ENCODE measurements at regions not wholly inside any gene's neighbourhood (a gene's known extent, or its start where the extent isn't known, plus 50 kb on each side); places are given as distances from the start of the nearest gene placed in this dataset.
A peak's percentile ranks its signal among the peaks of the same experiment; 100 is the strongest.

DNA sequence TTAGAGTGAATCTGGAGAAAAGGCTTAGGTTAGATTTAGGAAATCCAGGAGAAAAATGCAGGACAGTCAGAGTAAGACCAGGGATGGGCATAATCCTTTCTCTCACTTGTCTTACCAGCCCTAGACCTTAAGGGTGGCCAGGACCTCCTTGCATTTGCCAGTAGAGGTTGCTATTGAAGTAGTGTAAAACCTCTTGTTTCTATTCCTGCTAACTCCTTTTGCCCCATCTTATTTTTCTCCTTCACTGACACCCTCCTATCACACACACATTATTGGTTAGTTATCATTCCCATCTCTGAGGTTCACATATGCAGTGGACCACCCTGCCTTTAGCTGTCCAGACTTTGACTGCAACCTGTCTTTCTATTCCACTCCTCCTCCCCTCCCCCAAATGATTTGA, 75.0 kb upstream of the MACF1 start:
- no peaks in the 10 kb centered on the region for H4K20me1 ChIP-seq (ENCODE audit: insufficient read depth, poor library complexity, severe bottlenecking)
- H2AFZ ChIP-seq = no peak overlapping the region
- H3K9me3 ChIP-seq (ENCODE audit: low read depth) = no peaks in the 10 kb centered on the region
- DNase-seq (ENCODE audit: low spot score) = no peak
- H3K27ac ChIP-seq = peak overlapping the region; percentile 29
- H3K4me3 ChIP-seq = no peak overlapping the region
- peaks cover 8% of the 10 kb centered on the region for H3K4me1 ChIP-seq (ENCODE audit: insufficient read depth)
- H3K9me2 ChIP-seq (replicated peaks; ENCODE audit: insufficient read depth) = no peaks in the 10 kb centered on the region
- H3K79me2 ChIP-seq = peaks cover 64% of the 10 kb centered on the region
- H3K27me3 ChIP-seq = no peaks in the 10 kb centered on the region
- H3K4me2 ChIP-seq = no peak overlapping the region
- H3K36me3 ChIP-seq (replicated peaks; ENCODE audit: insufficient read depth, low read depth) = no peaks in the 10 kb centered on the region
- TF ChIP-seq, protein P1, sequence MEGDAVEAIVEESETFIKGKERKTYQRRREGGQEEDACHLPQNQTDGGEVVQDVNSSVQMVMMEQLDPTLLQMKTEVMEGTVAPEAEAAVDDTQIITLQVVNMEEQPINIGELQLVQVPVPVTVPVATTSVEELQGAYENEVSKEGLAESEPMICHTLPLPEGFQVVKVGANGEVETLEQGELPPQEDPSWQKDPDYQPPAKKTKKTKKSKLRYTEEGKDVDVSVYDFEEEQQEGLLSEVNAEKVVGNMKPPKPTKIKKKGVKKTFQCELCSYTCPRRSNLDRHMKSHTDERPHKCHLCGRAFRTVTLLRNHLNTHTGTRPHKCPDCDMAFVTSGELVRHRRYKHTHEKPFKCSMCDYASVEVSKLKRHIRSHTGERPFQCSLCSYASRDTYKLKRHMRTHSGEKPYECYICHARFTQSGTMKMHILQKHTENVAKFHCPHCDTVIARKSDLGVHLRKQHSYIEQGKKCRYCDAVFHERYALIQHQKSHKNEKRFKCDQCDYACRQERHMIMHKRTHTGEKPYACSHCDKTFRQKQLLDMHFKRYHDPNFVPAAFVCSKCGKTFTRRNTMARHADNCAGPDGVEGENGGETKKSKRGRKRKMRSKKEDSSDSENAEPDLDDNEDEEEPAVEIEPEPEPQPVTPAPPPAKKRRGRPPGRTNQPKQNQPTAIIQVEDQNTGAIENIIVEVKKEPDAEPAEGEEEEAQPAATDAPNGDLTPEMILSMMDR (IDR thresholded peaks at IDR 0.05; ENCODE audit: poor library complexity) = peak; percentile 20
- TF ChIP-seq EZH2 (IDR thresholded peaks at IDR 0.05; ENCODE audit: borderline replicate concordance) (no peak), EZH2phosphoT487 (IDR thresholded peaks at IDR 0.05; ENCODE audit: low read depth, severe bottlenecking, unreplicated experiment) (no peak)

DNA sequence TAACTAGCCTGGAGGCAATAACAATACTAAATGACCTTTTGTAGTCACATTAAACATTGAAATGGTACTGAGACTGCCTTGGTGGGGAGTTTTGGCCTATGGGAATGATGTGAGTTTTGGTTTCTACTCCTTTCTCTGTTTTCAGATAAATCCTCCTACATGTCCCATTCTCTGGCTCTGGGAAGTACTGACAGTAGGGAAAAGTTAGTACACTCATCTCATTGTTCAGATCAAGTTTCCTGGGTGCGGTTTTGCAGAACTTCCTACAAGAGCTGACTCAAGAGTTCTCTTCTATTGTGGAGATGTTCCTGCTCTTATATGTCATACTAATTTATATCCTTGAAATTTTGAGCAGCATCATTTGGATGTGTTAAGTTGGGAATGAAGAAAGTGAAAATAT, 74.2 kb upstream of the MACF1 start:
- TF ChIP-seq EZH2phosphoT487 (IDR thresholded peaks at IDR 0.05; ENCODE audit: low read depth, severe bottlenecking, unreplicated experiment) (no peak), EZH2 (IDR thresholded peaks at IDR 0.05; ENCODE audit: borderline replicate concordance) (no peak)
- TF ChIP-seq, protein P1 (IDR thresholded peaks at IDR 0.05; ENCODE audit: poor library complexity) = no peak
- DNase-seq (ENCODE audit: low spot score) = no peak
- Histone ChIP-seq H3K4me3 (no peak overlapping the region), H3K27me3 (no peaks in the 10 kb centered on the region), H3K4me1 (ENCODE audit: insufficient read depth) (peaks cover 8% of the 10 kb centered on the region), H3K9me3 (ENCODE audit: low read depth) (no peaks in the 10 kb centered on the region), H3K9me2 (replicated peaks; ENCODE audit: insufficient read depth) (no peaks in the 10 kb centered on the region), H3K36me3 (replicated peaks; ENCODE audit: insufficient read depth, low read depth) (no peaks in the 10 kb centered on the region), H3K27ac (no peak overlapping the region), H3K4me2 (no peak overlapping the region), H2AFZ (no peak overlapping the region), H4K20me1 (ENCODE audit: insufficient read depth, poor library complexity, severe bottlenecking) (no peaks in the 10 kb centered on the region), H3K79me2 (peaks cover 64% of the 10 kb centered on the region)
- 83% methylated on average over 1 of the region's 1 CpG for WGBS (ENCODE audit: low lambda C conversion rate, missing lambda C conversion rate)

DNA sequence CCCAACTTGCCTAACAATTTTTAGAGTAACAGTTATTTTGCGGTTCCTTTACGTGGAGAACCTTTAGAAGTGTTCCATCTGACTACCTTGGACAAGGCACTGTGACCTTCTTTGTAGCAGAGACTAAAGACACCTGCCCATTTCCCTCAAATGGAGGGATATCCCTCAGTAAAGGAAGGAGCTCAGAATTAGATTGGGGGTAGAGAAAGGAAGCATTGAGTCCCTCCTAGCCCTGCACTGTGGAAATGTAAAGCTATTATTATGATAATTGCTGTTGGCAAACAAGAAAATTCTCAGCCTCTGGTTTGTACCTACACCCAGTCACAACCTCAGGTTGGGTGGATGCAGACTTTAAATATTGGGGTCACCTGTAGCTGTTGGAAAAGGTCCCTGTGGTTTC, 72.6 kb upstream of the MACF1 start:
- no peak overlapping the region for H2AFZ ChIP-seq
- H3K4me3 ChIP-seq = no peak overlapping the region
- H3K4me2 ChIP-seq = no peak overlapping the region
- 86% methylated on average over 2 of the region's 2 CpGs for WGBS (ENCODE audit: low lambda C conversion rate, missing lambda C conversion rate)
- TF ChIP-seq EZH2 (IDR thresholded peaks at IDR 0.05; ENCODE audit: borderline replicate concordance) = no peak
- TF ChIP-seq EZH2phosphoT487 (IDR thresholded peaks at IDR 0.05; ENCODE audit: low read depth, severe bottlenecking, unreplicated experiment) = no peak
- TF ChIP-seq, protein P1 (IDR thresholded peaks at IDR 0.05; ENCODE audit: poor library complexity) = no peak
- no peaks in the 10 kb centered on the region for H4K20me1 ChIP-seq (ENCODE audit: insufficient read depth, poor library complexity, severe bottlenecking)
- peaks cover 8% of the 10 kb centered on the region for H3K4me1 ChIP-seq (ENCODE audit: insufficient read depth)
- no peaks in the 10 kb centered on the region for H3K36me3 ChIP-seq (replicated peaks; ENCODE audit: insufficient read depth, low read depth)
- no peak overlapping the region for H3K27ac ChIP-seq
- no peaks in the 10 kb centered on the region for H3K27me3 ChIP-seq
- H3K9me2 ChIP-seq (replicated peaks; ENCODE audit: insufficient read depth) = no peaks in the 10 kb centered on the region
- no peaks in the 10 kb centered on the region for H3K9me3 ChIP-seq (ENCODE audit: low read depth)
- DNase-seq (ENCODE audit: low spot score) = no peak
- peaks cover 64% of the 10 kb centered on the region for H3K79me2 ChIP-seq

Data from hepatocyte (in vitro differentiated cells).